Breast epithelium (tissue), 4 donors: ENCODE measurements at regions not wholly inside any gene's neighbourhood (a gene's known extent, or its start where the extent isn't known, plus 50 kb on each side); places are given as distances from the start of the nearest gene placed in this dataset.

Experiments used
- DNase-seq, 2 donors: peaks; one replicate each; pipeline ENCODE4 v3.0.0-alpha.2; 2019; ENCODE audit warnings: low spot score in 2 of 2
- H3K27ac ChIP-seq, 2 donors: fragments of 200-600 bp; sonication (generic) in 1 of 2; one replicate each; pipeline ENCODE4 v1.5.1; 2016 to 2019; ENCODE audit warnings: mild to moderate bottlenecking in 1 of 2
- H3K27me3 ChIP-seq, 2 donors: fragments of 200-600 bp; sonication (generic) in 1 of 2; one replicate each; pipeline versions ENCODE4 v1.5.1 to v1.6.0; 2017 to 2019; ENCODE audit warnings: control low read depth in 1 of 2, mild to moderate bottlenecking in 1 of 2
- H3K36me3 ChIP-seq: fragments of 200-600 bp; one replicate; pipeline ENCODE4 v1.5.1; 2019
- H3K4me1 ChIP-seq, 2 donors: fragments of 200-600 bp; sonication (generic); one replicate each; pipeline ENCODE4 v1.5.1; 2016 to 2019; ENCODE audit warnings: control low read depth in 1 of 2
- H3K4me3 ChIP-seq, 3 donors: fragments of 200-600 bp; sonication (generic); 1 replicate in 2 of 3; 2 replicates in 1 of 3; pipeline ENCODE4 v1.5.1; 2016 to 2019; ENCODE audit warnings: mild to moderate bottlenecking in 3 of 3, moderate library complexity in 2 of 3
- H3K9me3 ChIP-seq, 2 donors: fragments of 200-600 bp; sonication (generic) in 1 of 2; one replicate each; pipeline ENCODE4 v1.5.1; 2016 to 2019; ENCODE audit warnings: control low read depth in 1 of 2
- POLR2A ChIP-seq: fragments of 450-650 bp; IDR thresholded peaks from one replicate; pipeline ENCODE4 v1.6.1; 2016; ENCODE audit warnings: antibody characterized with exemption, mild to moderate bottlenecking, moderate library complexity
- POLR2AphosphoS5 ChIP-seq, 3 donors: sonication (generic); formaldehyde crosslinking; IDR thresholded peaks; one replicate each; pipeline ENCODE4 v1.6.1; 2017; ENCODE audit warnings: antibody characterized with exemption in 3 of 3
- intact Hi-C: fragments of 100-400 bp; cut with DNase I; formaldehyde crosslinking; loops from one replicate; pipeline ENCODE4 v1.15.1; 2023; ENCODE audit warnings: low total_unique reads
- TF ChIP-seq, protein P1 (sequence below), 3 donors: fragments of 450-650 bp; IDR thresholded peaks; one replicate each; pipeline ENCODE4 v1.5.1; 2016 to 2017; ENCODE audit warnings: antibody characterized with exemption in 3 of 3, mild to moderate bottlenecking in 3 of 3, moderate library complexity in 3 of 3

DNA sequence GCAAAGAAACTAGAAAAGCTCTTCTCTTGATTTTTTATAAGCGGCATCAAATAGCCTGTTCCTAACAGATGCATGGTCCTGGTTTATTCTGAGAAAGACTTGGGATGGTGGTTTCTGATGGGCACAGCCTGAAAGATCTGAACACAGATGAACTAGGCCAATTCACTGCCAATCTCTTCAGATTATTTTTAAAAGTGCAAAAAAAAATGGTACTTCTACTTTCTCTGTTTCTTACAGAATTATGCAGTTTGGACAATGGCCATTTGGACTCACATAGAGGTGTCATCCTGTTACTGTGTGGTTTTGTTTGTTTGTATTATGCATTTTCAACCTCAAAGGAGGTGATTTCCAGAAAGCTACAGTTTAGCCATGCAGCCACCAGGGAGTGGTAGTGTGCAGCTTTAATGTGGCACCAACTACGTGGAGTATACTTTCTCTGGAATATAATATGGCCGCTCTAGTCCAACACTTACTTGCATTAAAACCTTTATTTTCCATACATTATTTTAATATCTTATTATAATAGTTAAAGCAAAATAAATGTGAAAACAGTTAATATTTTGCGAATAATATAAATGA lies 469.8 kb upstream of the KIRREL3 start:
- no peak for DNase-seq

DNA sequence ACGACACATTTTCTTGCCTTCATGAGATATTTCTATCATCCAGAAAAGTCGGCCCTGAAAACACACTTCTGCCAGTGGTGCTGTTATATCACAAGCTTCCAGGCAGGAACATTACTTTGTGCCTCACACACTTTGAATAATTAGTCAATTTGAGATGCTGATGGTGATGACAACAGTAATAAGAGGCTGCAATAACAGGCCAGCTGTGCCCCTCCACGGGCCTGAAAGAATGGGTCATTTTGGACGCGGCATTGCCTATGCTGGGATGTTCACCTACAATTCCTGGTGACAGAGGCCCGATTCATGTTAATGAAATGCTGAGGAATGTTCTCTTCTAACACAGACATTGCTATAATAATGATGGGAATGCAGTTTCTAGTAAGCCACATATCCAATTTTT lies 463.8 kb upstream of the KIRREL3 start:
- no peaks in the 10 kb centered on the region for H3K9me3 ChIP-seq
- H3K4me3 ChIP-seq, result no peak overlapping the region
- intact Hi-C loops, result no loop called here
- DNase-seq, result no peak
- H3K27me3 ChIP-seq, result no peaks in the 10 kb centered on the region
- H3K4me1 ChIP-seq, result no peaks in the 10 kb centered on the region
- no peak overlapping the region for H3K27ac ChIP-seq
- TF ChIP-seq POLR2AphosphoS5 (IDR thresholded peaks at IDR 0.05), result no peak
- TF ChIP-seq POLR2A, result no peak
- TF ChIP-seq, protein P1, sequence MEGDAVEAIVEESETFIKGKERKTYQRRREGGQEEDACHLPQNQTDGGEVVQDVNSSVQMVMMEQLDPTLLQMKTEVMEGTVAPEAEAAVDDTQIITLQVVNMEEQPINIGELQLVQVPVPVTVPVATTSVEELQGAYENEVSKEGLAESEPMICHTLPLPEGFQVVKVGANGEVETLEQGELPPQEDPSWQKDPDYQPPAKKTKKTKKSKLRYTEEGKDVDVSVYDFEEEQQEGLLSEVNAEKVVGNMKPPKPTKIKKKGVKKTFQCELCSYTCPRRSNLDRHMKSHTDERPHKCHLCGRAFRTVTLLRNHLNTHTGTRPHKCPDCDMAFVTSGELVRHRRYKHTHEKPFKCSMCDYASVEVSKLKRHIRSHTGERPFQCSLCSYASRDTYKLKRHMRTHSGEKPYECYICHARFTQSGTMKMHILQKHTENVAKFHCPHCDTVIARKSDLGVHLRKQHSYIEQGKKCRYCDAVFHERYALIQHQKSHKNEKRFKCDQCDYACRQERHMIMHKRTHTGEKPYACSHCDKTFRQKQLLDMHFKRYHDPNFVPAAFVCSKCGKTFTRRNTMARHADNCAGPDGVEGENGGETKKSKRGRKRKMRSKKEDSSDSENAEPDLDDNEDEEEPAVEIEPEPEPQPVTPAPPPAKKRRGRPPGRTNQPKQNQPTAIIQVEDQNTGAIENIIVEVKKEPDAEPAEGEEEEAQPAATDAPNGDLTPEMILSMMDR (IDR thresholded peaks at IDR 0.05), result no peak
- no peaks in the 10 kb centered on the region for H3K36me3 ChIP-seq

More for the DNA sequence above, 469.8 kb upstream of the KIRREL3 start:
- no peaks in the 10 kb centered on the region for H3K36me3 ChIP-seq
- no peak overlapping the region for H3K4me3 ChIP-seq
- H3K27me3 ChIP-seq, result no peaks in the 10 kb centered on the region
- intact Hi-C loops, result no loop called here
- H3K4me1 ChIP-seq, result no peaks in the 10 kb centered on the region
- no peak overlapping the region for H3K27ac ChIP-seq
- no peak for TF ChIP-seq POLR2AphosphoS5 (IDR thresholded peaks at IDR 0.05)
- H3K9me3 ChIP-seq, result no peaks in the 10 kb centered on the region

DNA sequence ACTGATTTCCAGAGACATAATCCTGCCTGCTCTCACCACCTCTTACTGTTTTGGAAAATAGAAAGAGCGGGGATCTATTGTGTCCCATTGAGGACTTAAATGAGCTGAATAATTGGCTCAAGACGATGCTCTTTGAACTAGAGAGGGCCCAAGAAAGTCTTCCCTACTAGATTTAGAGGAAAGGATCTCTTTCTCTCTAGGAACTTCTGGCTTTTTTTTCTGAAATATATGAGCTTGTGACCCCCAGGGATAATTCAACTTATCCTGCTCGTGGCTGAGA lies 461.4 kb upstream of the KIRREL3 start:
- Histone ChIP-seq H3K4me3 (no peak overlapping the region), H3K36me3 (no peaks in the 10 kb centered on the region), H3K4me1 (no peaks in the 10 kb centered on the region), H3K9me3 (no peaks in the 10 kb centered on the region), H3K27ac (no peak overlapping the region), H3K27me3 (no peaks in the 10 kb centered on the region)
- intact Hi-C loops, result no loop called here
- no peak for DNase-seq
- TF ChIP-seq POLR2AphosphoS5 (IDR thresholded peaks at IDR 0.05), result no peak

DNA sequence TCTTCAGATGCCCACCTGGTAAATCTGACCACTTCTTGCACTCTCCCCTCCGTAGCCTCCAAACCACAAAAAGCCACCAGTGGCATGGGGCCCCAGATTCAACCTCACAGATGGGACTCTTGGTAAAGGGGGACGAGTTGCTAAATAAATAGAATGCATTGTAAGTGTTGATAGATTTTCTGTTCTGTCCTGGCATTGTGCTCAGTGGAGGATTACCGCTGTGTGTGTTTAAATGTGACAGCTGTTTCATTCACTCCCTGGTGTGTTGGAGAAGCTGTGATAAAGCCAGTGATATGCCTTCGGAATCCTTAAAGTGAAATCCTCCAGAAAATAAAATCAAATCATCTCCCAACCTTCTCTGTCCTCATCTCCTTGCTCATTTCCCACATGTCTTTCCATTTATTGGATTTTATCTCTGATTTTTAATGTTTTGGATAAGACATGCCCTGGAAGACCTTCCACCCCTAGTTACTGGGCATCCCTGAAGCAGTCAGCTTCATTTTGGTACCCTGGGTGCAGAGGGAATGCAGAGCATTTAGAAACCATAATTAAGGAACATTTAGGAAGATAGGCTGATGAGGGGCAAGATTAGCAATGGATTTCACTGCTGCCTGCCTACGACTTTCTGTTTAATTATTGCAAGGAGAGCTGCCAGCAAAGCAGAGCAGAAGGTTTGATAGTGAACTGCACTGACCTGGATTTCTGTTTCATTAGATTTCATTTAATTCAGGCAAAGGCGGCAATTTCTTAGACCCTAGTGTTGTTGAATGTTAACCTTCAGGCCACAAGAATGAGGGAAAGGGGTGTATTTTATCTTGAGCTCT lies 460.9 kb upstream of the KIRREL3 start:
- no peaks in the 10 kb centered on the region for H3K36me3 ChIP-seq
- H3K27ac ChIP-seq, result no peak overlapping the region
- intact Hi-C loops, result no loop called here
- no peak for DNase-seq
- H3K9me3 ChIP-seq, result no peaks in the 10 kb centered on the region
- H3K4me1 ChIP-seq, result no peaks in the 10 kb centered on the region
- no peak for TF ChIP-seq POLR2AphosphoS5 (IDR thresholded peaks at IDR 0.05)
- TF ChIP-seq, protein P1 (IDR thresholded peaks at IDR 0.05), result no peak
- TF ChIP-seq POLR2A, result no peak
- H3K27me3 ChIP-seq, result no peaks in the 10 kb centered on the region
- H3K4me3 ChIP-seq, result no peak overlapping the region

DNA sequence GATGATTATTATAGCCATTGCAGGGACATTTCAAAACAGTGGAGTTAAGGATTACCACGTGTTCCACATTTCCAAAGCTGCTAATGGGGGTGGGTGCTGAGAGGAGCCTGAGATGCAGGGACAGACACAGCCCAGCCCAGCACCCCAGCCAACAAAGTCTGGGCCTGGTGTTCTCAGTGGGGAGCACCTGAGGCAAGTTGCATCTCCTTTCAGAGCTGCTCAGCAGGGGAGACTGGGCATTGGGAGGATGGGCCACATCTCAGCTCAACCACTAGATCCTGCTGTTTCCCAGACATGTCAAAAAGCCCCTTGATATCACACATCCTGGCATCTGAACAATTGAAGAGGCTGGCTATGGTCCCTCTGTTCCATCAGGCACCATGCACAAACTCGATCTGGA lies 458.0 kb upstream of the KIRREL3 start:
- intact Hi-C loops, result no loop called here
- no peaks in the 10 kb centered on the region for H3K27me3 ChIP-seq
- H3K4me1 ChIP-seq, result no peaks in the 10 kb centered on the region
- H3K27ac ChIP-seq, result no peak overlapping the region
- H3K9me3 ChIP-seq, result no peaks in the 10 kb centered on the region
- no peaks in the 10 kb centered on the region for H3K36me3 ChIP-seq
- H3K4me3 ChIP-seq, result no peak overlapping the region
- TF ChIP-seq POLR2AphosphoS5 (IDR thresholded peaks at IDR 0.05), result no peak
- no peak for TF ChIP-seq POLR2A
- TF ChIP-seq, protein P1 (IDR thresholded peaks at IDR 0.05), result no peak
- DNase-seq, result no peak

DNA sequence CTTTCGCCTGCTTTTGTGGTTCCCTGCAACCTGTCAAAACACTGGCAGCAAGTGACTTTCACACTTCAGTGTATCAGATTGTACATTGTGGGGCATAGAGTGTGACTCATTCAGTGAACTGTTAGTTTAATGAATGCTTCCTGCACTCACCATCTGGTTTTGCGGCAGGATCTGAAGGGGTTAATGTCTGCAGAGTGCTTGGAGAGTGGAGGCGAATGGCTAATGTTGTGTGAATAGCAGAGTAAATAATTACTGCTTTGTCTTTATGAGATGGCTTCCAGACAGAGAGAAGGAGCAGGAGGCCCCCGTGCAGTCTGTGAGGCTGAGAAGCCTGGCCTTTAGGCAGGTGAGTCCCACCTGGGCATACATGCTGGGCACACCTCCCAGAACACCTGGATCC lies 454.3 kb upstream of the KIRREL3 start:
- H3K9me3 ChIP-seq, result no peaks in the 10 kb centered on the region
- no peaks in the 10 kb centered on the region for H3K27me3 ChIP-seq
- TF ChIP-seq POLR2AphosphoS5 (IDR thresholded peaks at IDR 0.05) (no peak), POLR2A (no peak)
- TF ChIP-seq, protein P1 (IDR thresholded peaks at IDR 0.05), result no peak
- intact Hi-C loops, result no loop called here
- H3K4me1 ChIP-seq, result no peaks in the 10 kb centered on the region
- no peak overlapping the region for H3K27ac ChIP-seq
- no peak overlapping the region for H3K4me3 ChIP-seq
- H3K36me3 ChIP-seq, result no peaks in the 10 kb centered on the region
- no peak for DNase-seq
